IMR-90 (cell line): ENCODE measurements at regions not wholly inside any gene's neighbourhood (a gene's known extent, or its start where the extent isn't known, plus 50 kb on each side); places are given as distances from the start of the nearest gene placed in this dataset.

ENCODE experiments used
- ATAC-seq: fragments of 200-7000 bp; cut with Tn5 transposase; 2 replicates; pipeline ENCODE4 v1.9.1; 2020; ENCODE audit warnings: low read depth, mild to moderate bottlenecking, moderate library complexity
- BruUV-seq: library from RNA; stranded (reverse); fragments of 400-500 nt; replicated peaks from 2 replicates; lab custom pipeline; 2021; lab: Mats Ljungman, UMichigan
- CTCF ChIA-PET: fragments of 300-600 bp; formaldehyde crosslinking; extraction: SDS; loops from one replicate; lab custom pipeline; 2021; ENCODE audit warnings: antibody characterized with exemption; lab: Yijun Ruan, JAX
- POLR2A ChIA-PET: fragments of 300-600 bp; sonication (Branson Sonifier 250); formaldehyde crosslinking; loops from one replicate; lab custom pipeline; 2022; ENCODE audit warnings: antibody characterized with exemption; ENCODE audit not compliant: unreplicated experiment; lab: Charles Lee
- DNase-seq: peaks from one replicate; pipeline ENCODE4 v3.0.0; 2013
- H2AFZ ChIP-seq: replicated peaks from 2 replicates; pipeline ENCODE3; 2013; ENCODE audit warnings: low read length, mild to moderate bottlenecking; ENCODE audit not compliant: poor library complexity
- H2AK5ac ChIP-seq: 2 replicates; pipeline ENCODE4 v1.6.1; 2013; ENCODE audit warnings: low read depth, low read length, inconsistent platforms
- H2AK9ac ChIP-seq: replicated peaks from 2 replicates; pipeline ENCODE3; 2013; ENCODE audit warnings: mild to moderate bottlenecking, low read depth, low read length, moderate library complexity; ENCODE audit not compliant: poor library complexity
- H2BK120ac ChIP-seq: 2 replicates; pipeline ENCODE4 v1.6.1; 2013; ENCODE audit warnings: low read depth, low read length, inconsistent platforms
- H2BK15ac ChIP-seq: 3 replicates; pipeline ENCODE4 v1.6.1; 2013; ENCODE audit warnings: low read depth, low read length, inconsistent platforms
- H2BK20ac ChIP-seq: 2 replicates; pipeline ENCODE4 v1.6.1; 2013; ENCODE audit warnings: low read depth, mild to moderate bottlenecking, inconsistent platforms, low read length, moderate library complexity
- H2BK5ac ChIP-seq: 2 replicates; pipeline ENCODE4 v1.6.1; 2013; ENCODE audit warnings: mild to moderate bottlenecking, low read depth, low read length, inconsistent platforms; ENCODE audit not compliant: poor library complexity, severe bottlenecking
- H3K14ac ChIP-seq: replicated peaks from 2 replicates; pipeline ENCODE4 v1.6.1; 2013; ENCODE audit warnings: low read depth, low read length, inconsistent platforms
- H3K18ac ChIP-seq: 2 replicates; pipeline ENCODE4 v1.6.1; 2013; ENCODE audit warnings: low read depth, low read length, control low read depth
- H3K23ac ChIP-seq: 2 replicates; pipeline ENCODE4 v1.6.1; 2013; ENCODE audit warnings: low read depth, low read length, inconsistent platforms
- H3K27ac ChIP-seq: 2 replicates; pipeline ENCODE4 v1.5.1; 2013; ENCODE audit warnings: mild to moderate bottlenecking, control low read depth, low read length; ENCODE audit not compliant: insufficient read depth
- H3K27me3 ChIP-seq: 2 replicates; pipeline ENCODE4 v1.6.1; 2013; ENCODE audit warnings: low read length; ENCODE audit not compliant: control insufficient read depth, insufficient read depth
- H3K36me3 ChIP-seq: 2 replicates; pipeline ENCODE4 v1.6.1; 2013; ENCODE audit warnings: low read length, mixed read lengths; ENCODE audit not compliant: control insufficient read depth, insufficient read depth
- H3K4ac ChIP-seq: 2 replicates; pipeline ENCODE4 v1.6.1; 2013; ENCODE audit warnings: low read depth, low read length, inconsistent platforms
- H3K4me1 ChIP-seq: 2 replicates; pipeline ENCODE4 v1.6.1; 2013; ENCODE audit warnings: low read length, mixed read lengths; ENCODE audit not compliant: control insufficient read depth, insufficient read depth
- H3K4me2 ChIP-seq: 2 replicates; pipeline ENCODE4 v1.6.1; 2013; ENCODE audit warnings: low read depth, mild to moderate bottlenecking, control low read depth, low read length, moderate library complexity
- H3K4me3 ChIP-seq: 2 replicates; pipeline ENCODE4 v1.5.1; 2013; ENCODE audit warnings: low read depth, mild to moderate bottlenecking, control low read depth, low read length, moderate library complexity; ENCODE audit not compliant: insufficient read depth
- H3K56ac ChIP-seq: 2 replicates; pipeline ENCODE4 v1.6.1; 2013; ENCODE audit warnings: low read length, inconsistent platforms; ENCODE audit not compliant: insufficient read depth; ENCODE audit errors: extremely low read depth
- H3K79me1 ChIP-seq, 2 experiments: 2 replicates each; pipeline ENCODE4 v1.6.1; 2013; ENCODE audit warnings: low read length in 2 of 2, inconsistent platforms in 1 of 2, low read depth in 1 of 2
- H3K9ac ChIP-seq: 2 replicates; pipeline ENCODE4 v1.6.1; 2013; ENCODE audit warnings: low read depth, low read length, control low read depth
- H3K9me1 ChIP-seq: 2 replicates; pipeline ENCODE4 v1.6.1; 2013; ENCODE audit warnings: low read length, inconsistent platforms; ENCODE audit not compliant: insufficient read depth
- H3K9me3 ChIP-seq: 2 replicates; pipeline ENCODE4 v1.6.1; 2013; ENCODE audit warnings: low read length; ENCODE audit not compliant: control insufficient read depth, insufficient read depth
- H4K20me1 ChIP-seq: 2 replicates; pipeline ENCODE4 v1.6.1; 2013; ENCODE audit warnings: low read length, inconsistent platforms; ENCODE audit not compliant: insufficient read depth
- H4K5ac ChIP-seq: 2 replicates; pipeline ENCODE4 v1.6.1; 2013; ENCODE audit warnings: mild to moderate bottlenecking, low read depth, low read length, control low read depth
- H4K8ac ChIP-seq, 2 experiments: 2 replicates each; pipeline ENCODE4 v1.6.1; 2013; ENCODE audit warnings: low read depth in 2 of 2, low read length in 2 of 2, control low read depth in 1 of 2, inconsistent platforms in 1 of 2
- H4K91ac ChIP-seq: 2 replicates; pipeline ENCODE4 v1.6.1; 2013; ENCODE audit warnings: low read depth, low read length, inconsistent platforms; ENCODE audit not compliant: insufficient read depth
- ELK1 ChIP-seq: fragments of 150-350 bp; IDR thresholded peaks from 2 replicates; pipeline ENCODE4 v1.6.1; 2016; ENCODE audit warnings: low read depth, mild to moderate bottlenecking, low read length, moderate library complexity, borderline replicate concordance
- MAZ ChIP-seq: IDR thresholded peaks from 2 replicates; pipeline ENCODE4 v1.6.1; 2012; ENCODE audit warnings: low read depth, mild to moderate bottlenecking, low read length, improper control_type of control experiment, moderate library complexity, borderline replicate concordance
- MXI1 ChIP-seq: IDR thresholded peaks from 2 replicates; pipeline ENCODE4 v1.6.1; 2012; ENCODE audit warnings: low read depth, mild to moderate bottlenecking, low read length, moderate library complexity, borderline replicate concordance
- NFE2L2 ChIP-seq: fragments of 150-350 bp; IDR thresholded peaks from 2 replicates; pipeline ENCODE4 v1.6.1; 2016; ENCODE audit warnings: low read depth, mild to moderate bottlenecking, low read length
- POLR2A ChIP-seq: IDR thresholded peaks from 2 replicates; pipeline ENCODE4 v1.6.1; 2012; ENCODE audit warnings: mild to moderate bottlenecking, low read depth, low read length
- RAD21 ChIP-seq: IDR thresholded peaks from 2 replicates; pipeline ENCODE4 v1.6.1; 2012; ENCODE audit warnings: low read length, improper control_type of control experiment
- RCOR1 ChIP-seq: IDR thresholded peaks from 2 replicates; pipeline ENCODE4 v1.6.1; 2012; ENCODE audit warnings: mild to moderate bottlenecking, low read length, improper control_type of control experiment; ENCODE audit not compliant: insufficient replicate concordance
- RFX5 ChIP-seq: IDR thresholded peaks from 2 replicates; pipeline ENCODE4 v1.8.0; 2012; ENCODE audit warnings: low read depth, mild to moderate bottlenecking, low read length, moderate library complexity
- SMC3 ChIP-seq: fragments of 150-350 bp; IDR thresholded peaks from 2 replicates; pipeline ENCODE4 v1.6.1; 2016; ENCODE audit warnings: low read depth, mild to moderate bottlenecking, antibody characterized with exemption, low read length, moderate library complexity
- WGBS, 2 experiments: methylation state at CpG; one replicate each; pipeline versions ENCODE4 v1.1.5 to v1.1.7; 2013; ENCODE audit warnings: missing lambda C conversion rate in 2 of 2; ENCODE audit not compliant: insufficient read length in 1 of 2; ENCODE audit errors: extremely low coverage in 2 of 2; 5-methylcytosine and 5-hydroxymethylcytosine counted together
- dilution Hi-C: fragments of 300-500 bp; cut with HindIII; formaldehyde crosslinking; loops from one replicate; pipeline ENCODE4 v1.14.3; 2018; ENCODE audit warnings: low sequenced_read_pairs; ENCODE audit not compliant: unreplicated experiment
- in situ Hi-C: fragments of 300-500 bp; cut with MboI; formaldehyde crosslinking; loops from 3 replicates; pipeline ENCODE4 v1.14.3; 2019; ENCODE audit warnings: low sequenced_read_pairs, inconsistent platforms, mixed read lengths
- intact Hi-C: fragments of 100-400 bp; cut with micrococcal nuclease; formaldehyde crosslinking; loops from 2 replicates; pipeline ENCODE4 v1.10.0; 2022

GRCh38 chr15:58306591-58307312 is 125.0 kb upstream of the LIPC start:
- H4K8ac ChIP-seq, result peak overlapping the region; percentile 72 to 76
- ATAC-seq, result peak; percentile 24
- peak overlapping the region; percentile 62 for H2BK120ac ChIP-seq
- ChIA-PET POLR2A (no interaction called here), CTCF (no interaction called here)
- H4K91ac ChIP-seq, result peak overlapping the region; percentile 42
- 100% methylated on average over 2 of the region's 4 CpGs; no CpG with 5 or more reads in 1 of the 2 experiments for WGBS, 2 experiments
- H3K56ac ChIP-seq, result no peak overlapping the region
- H3K18ac ChIP-seq, result peak overlapping the region; percentile 66
- peak overlapping the region; percentile 9 for H4K5ac ChIP-seq
- peak overlapping the region; percentile 45; the same call in 1 of the 2 replicates for H2AK5ac ChIP-seq
- H3K4me1 ChIP-seq, result peaks cover 15% of the 10 kb centered on the region
- peak overlapping the region; percentile 34 for H3K4ac ChIP-seq
- H4K20me1 ChIP-seq, result no peaks in the 10 kb centered on the region
- peak overlapping the region; percentile 15 for H2BK5ac ChIP-seq
- no peaks in the 10 kb centered on the region for H3K9me3 ChIP-seq
- intact Hi-C loops (no loop called here), in situ Hi-C loops (no loop called here), dilution Hi-C loops (no loop called here)
- peak overlapping the region; percentile 60 for H2BK20ac ChIP-seq
- H3K9me1 ChIP-seq, result peaks cover 6% of the 10 kb centered on the region; the same call in 1 of the 2 replicates
- peak overlapping the region; percentile 46 for H2AFZ ChIP-seq
- no peak overlapping the region for H3K9ac ChIP-seq
- no peaks in the 10 kb centered on the region for H3K79me1 ChIP-seq
- H3K36me3 ChIP-seq, result no peaks in the 10 kb centered on the region
- no peak overlapping the region for H3K4me2 ChIP-seq
- no peak for DNase-seq
- H3K14ac ChIP-seq, result peak overlapping the region; percentile 38
- H3K27me3 ChIP-seq, result no peaks in the 10 kb centered on the region
- no peak for TF ChIP-seq ELK1
- no peak for TF ChIP-seq MXI1
- TF ChIP-seq NFE2L2, result no peak
- TF ChIP-seq RAD21, result no peak
- no peak for TF ChIP-seq RCOR1
- no peak for TF ChIP-seq SMC3
- no peak for TF ChIP-seq MAZ
- no peak for TF ChIP-seq RFX5
- TF ChIP-seq POLR2A, result no peak
- BruUV-seq, result no TSS peak
- H3K4me3 ChIP-seq, result no peak overlapping the region
- peak overlapping the region; percentile 75; the same call in 2 of the 3 replicates for H2BK15ac ChIP-seq
- 0 out of 2 replicates have a peak overlapping the region, but pooled peaks have one; percentile 10 for H3K27ac ChIP-seq
- peak overlapping the region; percentile 44; the same call in 1 of the 2 replicates for H3K23ac ChIP-seq
- no peak overlapping the region for H2AK9ac ChIP-seq
